Right ventricle myocardium superior (tissue), 1 donor: ENCODE measurements at regions not wholly inside any gene's neighbourhood (a gene's known extent, or its start where the extent isn't known, plus 50 kb on each side); places are given as distances from the start of the nearest gene placed in this dataset.

Source experiments
- ATAC-seq: fragments of 200-7000 bp; cut with Tn5 transposase; one replicate; pipeline ENCODE4 v1.9.1; 2020; ENCODE audit warnings: mild to moderate bottlenecking; ENCODE audit not compliant: poor library complexity
- DNase-seq: peaks from one replicate; pipeline ENCODE4 v3.0.0-alpha.2; 2020
- intact Hi-C: fragments of 100-400 bp; cut with DNase I; formaldehyde crosslinking; loops from one replicate; pipeline ENCODE4 v1.11.2; 2022
- donor health status: DM: no; HTN: yes; CAD: no; lungs with severe emphysema.

GRCh38 chr5:3542769-3543168 is 52.9 kb upstream of the IRX1 start:
- intact Hi-C loops: no loop called here
- ATAC-seq (no peak), DNase-seq (no peak)

GRCh38 chr5:3542158-3542557 is 53.5 kb upstream of the IRX1 start:
- no peak for DNase-seq
- intact Hi-C loops: no loop called here
- no peak for ATAC-seq

GRCh38 chr5:3538886-3539285 is 56.7 kb upstream of the IRX1 start:
- intact Hi-C loops: no loop called here
- ATAC-seq (no peak), DNase-seq (no peak)

GRCh38 chr5:3537942-3538341 is 57.7 kb upstream of the IRX1 start:
- intact Hi-C loops: no loop called here
- no peak for DNase-seq
- no peak for ATAC-seq

GRCh38 chr5:3535414-3536211 is 60.0 kb upstream of the IRX1 start:
- DNase-seq (no peak), ATAC-seq (no peak)
- intact Hi-C loops: no loop called here

- DNase-seq: no peak
- no peak for ATAC-seq
- intact Hi-C loops: no loop called here
Observed at GRCh38 chr5:3534997-3535396, 60.6 kb upstream of the IRX1 start.

- intact Hi-C loops: no loop called here
- DNase-seq (no peak), ATAC-seq (no peak)
Observed at GRCh38 chr5:3531320-3531986, 64.2 kb upstream of the IRX1 start.

- ATAC-seq (no peak), DNase-seq (no peak)
- intact Hi-C loops: no loop called here
Observed at GRCh38 chr5:3530251-3530650, 65.4 kb upstream of the IRX1 start.

GRCh38 chr5:3526551-3527185 is 69.0 kb upstream of the IRX1 start:
- intact Hi-C loops: no loop called here
- ATAC-seq: no peak
- DNase-seq: no peak

GRCh38 chr5:3522491-3522890 is 73.1 kb upstream of the IRX1 start:
- DNase-seq (no peak), ATAC-seq (no peak)
- intact Hi-C loops: no loop called here

GRCh38 chr5:3518576-3518975 is 77.1 kb upstream of the IRX1 start:
- intact Hi-C loops: no loop called here
- ATAC-seq: peak; percentile 20
- no peak for DNase-seq

- DNase-seq (no peak), ATAC-seq (peak; percentile 76)
- intact Hi-C loops: no loop called here
Observed at GRCh38 chr5:3518051-3518450, 77.6 kb upstream of the IRX1 start.

- ATAC-seq (no peak), DNase-seq (no peak)
- intact Hi-C loops: no loop called here
Observed at GRCh38 chr5:3517348-3517747, 78.3 kb upstream of the IRX1 start.

GRCh38 chr5:3512361-3513095 is 83.1 kb upstream of the IRX1 start:
- ATAC-seq: no peak
- intact Hi-C loops: no loop called here
- no peak for DNase-seq

GRCh38 chr5:3511934-3512333 is 83.7 kb upstream of the IRX1 start:
- DNase-seq (no peak), ATAC-seq (no peak)

GRCh38 chr5:3511519-3511918 is 84.1 kb upstream of the IRX1 start:
- ATAC-seq: no peak
- no peak for DNase-seq
- intact Hi-C loops: no loop called here

More at GRCh38 chr5:3511934-3512333, 83.7 kb upstream of the IRX1 start:
- intact Hi-C loops: no loop called here

- ATAC-seq (no peak), DNase-seq (no peak)
- intact Hi-C loops: no loop called here
Observed at GRCh38 chr5:3510642-3511417, 84.8 kb upstream of the IRX1 start.

GRCh38 chr5:3509290-3509689 is 86.3 kb upstream of the IRX1 start:
- intact Hi-C loops: no loop called here
- DNase-seq (no peak), ATAC-seq (no peak)

- DNase-seq (no peak), ATAC-seq (no peak)
- intact Hi-C loops: no loop called here
Observed at GRCh38 chr5:3508395-3508794, 87.2 kb upstream of the IRX1 start.
